ENCODE measurements at regions not wholly inside any gene's neighbourhood (a gene's known extent, or its start where the extent isn't known, plus 50 kb on each side); places are given as distances from the start of the nearest gene placed in this dataset.

DNA sequence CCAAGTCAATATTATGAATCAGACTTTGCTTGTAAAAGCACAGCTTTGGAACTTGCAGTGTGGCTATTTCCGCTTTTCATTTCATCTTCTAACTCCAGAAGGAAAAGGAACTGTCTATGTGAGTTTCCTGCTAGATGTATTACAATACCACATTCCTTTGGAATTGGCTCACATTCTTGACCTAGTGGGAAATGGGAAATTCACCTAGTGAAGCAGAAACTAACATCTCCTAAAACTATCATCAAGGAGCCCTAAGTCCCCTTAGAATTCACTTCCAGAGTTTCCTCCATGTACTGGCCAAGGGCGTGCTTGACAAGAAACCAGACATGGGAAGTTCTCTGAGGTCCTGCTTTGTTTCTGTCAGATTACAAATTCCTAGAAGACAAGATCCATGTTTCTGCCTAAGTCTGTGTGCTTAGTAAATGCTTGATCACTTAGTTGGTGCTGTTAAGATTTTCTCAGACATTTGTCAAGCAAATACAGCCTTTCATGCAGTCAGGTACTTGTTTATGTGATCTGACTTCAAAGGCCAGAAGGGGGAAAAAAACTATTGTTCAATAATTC lies 275.7 kb upstream of the FN1 start:
- no peak for TF ChIP-seq POLR2AphosphoS5 (IDR thresholded peaks at IDR 0.05)
- no peak for TF ChIP-seq POLR2A (IDR thresholded peaks at IDR 0.05)
- TF ChIP-seq, protein P1, sequence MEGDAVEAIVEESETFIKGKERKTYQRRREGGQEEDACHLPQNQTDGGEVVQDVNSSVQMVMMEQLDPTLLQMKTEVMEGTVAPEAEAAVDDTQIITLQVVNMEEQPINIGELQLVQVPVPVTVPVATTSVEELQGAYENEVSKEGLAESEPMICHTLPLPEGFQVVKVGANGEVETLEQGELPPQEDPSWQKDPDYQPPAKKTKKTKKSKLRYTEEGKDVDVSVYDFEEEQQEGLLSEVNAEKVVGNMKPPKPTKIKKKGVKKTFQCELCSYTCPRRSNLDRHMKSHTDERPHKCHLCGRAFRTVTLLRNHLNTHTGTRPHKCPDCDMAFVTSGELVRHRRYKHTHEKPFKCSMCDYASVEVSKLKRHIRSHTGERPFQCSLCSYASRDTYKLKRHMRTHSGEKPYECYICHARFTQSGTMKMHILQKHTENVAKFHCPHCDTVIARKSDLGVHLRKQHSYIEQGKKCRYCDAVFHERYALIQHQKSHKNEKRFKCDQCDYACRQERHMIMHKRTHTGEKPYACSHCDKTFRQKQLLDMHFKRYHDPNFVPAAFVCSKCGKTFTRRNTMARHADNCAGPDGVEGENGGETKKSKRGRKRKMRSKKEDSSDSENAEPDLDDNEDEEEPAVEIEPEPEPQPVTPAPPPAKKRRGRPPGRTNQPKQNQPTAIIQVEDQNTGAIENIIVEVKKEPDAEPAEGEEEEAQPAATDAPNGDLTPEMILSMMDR (IDR thresholded peaks at IDR 0.05): no peak
- DNase-seq (ENCODE audit: low spot score): no peak
- Histone ChIP-seq H3K9me3 (no peaks in the 10 kb centered on the region), H3K36me3 (no peaks in the 10 kb centered on the region), H3K27ac (no peak overlapping the region), H3K4me3 (no peak overlapping the region), H3K27me3 (replicated peaks; ENCODE audit: insufficient read depth) (no peaks in the 10 kb centered on the region), H3K4me1 (replicated peaks) (no peaks in the 10 kb centered on the region)
- whole genome bisulfite sequencing: 80% methylated on average over 2 of the region's 2 CpGs
- intact Hi-C loops (cut with DNase I): loop anchor here (5.0 kb wide), 1 partner anchor 89 kb away; no protein-coding TSS in a partner anchor

DNA sequence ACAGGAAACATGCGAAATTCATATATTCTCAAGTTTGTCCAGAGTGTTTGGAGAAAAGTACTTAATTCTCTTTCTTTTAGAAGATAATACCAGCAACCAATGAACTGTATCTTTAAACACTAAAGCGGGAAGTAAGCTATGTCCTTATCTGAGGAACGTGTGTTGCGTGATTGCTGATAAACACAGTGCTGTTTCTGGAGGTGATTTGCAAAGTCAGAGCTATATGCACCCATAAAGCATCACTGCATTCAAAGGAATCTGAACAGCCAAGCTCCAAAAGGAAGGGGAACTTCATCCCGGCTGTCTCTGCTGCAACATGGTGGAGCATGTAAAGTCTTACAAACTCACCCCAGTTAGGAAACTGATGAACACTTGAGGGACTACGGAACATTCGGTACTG lies 271.7 kb upstream of the FN1 start:
- no peak for DNase-seq (ENCODE audit: low spot score)
- Histone ChIP-seq H3K9me3 (no peaks in the 10 kb centered on the region), H3K4me3 (no peak overlapping the region), H3K4me1 (replicated peaks) (no peaks in the 10 kb centered on the region), H3K27ac (no peak overlapping the region), H3K36me3 (no peaks in the 10 kb centered on the region), H3K27me3 (replicated peaks; ENCODE audit: insufficient read depth) (no peaks in the 10 kb centered on the region)
- intact Hi-C loops (cut with DNase I): loop anchor here (5.0 kb wide), 1 partner anchor 40 kb away; no protein-coding TSS in a partner anchor
- 94% methylated on average over 7 of the region's 7 CpGs for WGBS
- no peak for TF ChIP-seq POLR2AphosphoS5 (IDR thresholded peaks at IDR 0.05)
- TF ChIP-seq, protein P1 (IDR thresholded peaks at IDR 0.05): no peak
- TF ChIP-seq POLR2A (IDR thresholded peaks at IDR 0.05): no peak

DNA sequence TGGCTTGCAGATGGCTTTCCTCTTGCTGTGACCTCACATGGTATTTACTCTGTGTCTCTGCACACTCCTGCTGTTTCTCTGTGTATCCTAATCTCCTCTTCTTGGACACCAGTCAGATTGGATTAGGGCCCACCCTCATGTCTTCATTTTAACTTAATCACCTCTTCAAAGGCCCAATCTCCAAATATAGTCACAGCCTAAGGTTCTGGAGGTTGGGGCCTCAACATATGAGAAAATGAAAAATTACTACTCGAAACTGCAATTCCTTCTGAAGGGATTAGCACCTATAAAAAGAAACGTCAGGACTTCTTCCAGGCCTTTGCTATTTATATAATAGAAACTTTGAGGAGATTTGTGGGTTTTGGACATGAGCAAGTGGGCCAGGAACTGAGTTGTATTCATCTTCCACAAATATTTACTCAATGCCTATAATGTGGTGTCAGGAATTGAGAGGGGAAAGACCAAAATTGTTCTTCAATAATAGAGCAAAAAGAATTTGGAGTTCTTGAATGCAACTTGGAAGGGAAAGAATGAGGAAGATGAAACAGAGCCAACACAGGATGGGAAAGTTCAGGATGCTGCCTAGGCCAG lies 270.0 kb upstream of the FN1 start:
- TF ChIP-seq, protein P1 (IDR thresholded peaks at IDR 0.05): no peak
- no peaks in the 10 kb centered on the region for H3K9me3 ChIP-seq
- H3K27ac ChIP-seq: no peak overlapping the region
- WGBS: 13% methylated on average over 2 of the region's 2 CpGs
- intact Hi-C loops (cut with DNase I): loop anchor here (5.0 kb wide), 1 partner anchor 39 kb away; no protein-coding TSS in a partner anchor
- no peak overlapping the region for H3K4me3 ChIP-seq
- peak; percentile 7 for DNase-seq (ENCODE audit: low spot score)
- no peaks in the 10 kb centered on the region for H3K27me3 ChIP-seq (replicated peaks; ENCODE audit: insufficient read depth)
- no peaks in the 10 kb centered on the region for H3K4me1 ChIP-seq (replicated peaks)
- no peaks in the 10 kb centered on the region for H3K36me3 ChIP-seq

DNA sequence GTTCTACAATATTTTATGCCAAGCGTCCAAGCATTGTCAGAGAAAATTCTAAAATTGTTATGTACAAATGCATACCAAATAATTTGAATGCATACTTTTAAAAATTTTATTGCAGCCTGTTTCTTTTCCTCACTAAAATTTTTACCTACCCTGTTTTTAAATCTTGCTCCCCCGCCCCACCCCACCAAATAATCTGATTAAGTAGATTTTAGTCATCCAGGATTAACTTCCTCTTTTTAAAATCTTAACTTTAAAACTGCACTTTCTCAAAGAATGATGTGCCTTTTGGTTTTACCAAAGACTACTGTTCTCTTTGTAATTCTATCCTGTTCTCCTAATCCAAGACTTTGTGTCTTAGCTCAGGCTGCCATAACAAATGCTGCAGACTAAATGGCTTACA lies 269.4 kb upstream of the FN1 start:
- Histone ChIP-seq H3K27me3 (replicated peaks; ENCODE audit: insufficient read depth) (no peaks in the 10 kb centered on the region), H3K4me1 (replicated peaks) (no peaks in the 10 kb centered on the region), H3K9me3 (no peaks in the 10 kb centered on the region), H3K4me3 (no peak overlapping the region), H3K36me3 (no peaks in the 10 kb centered on the region), H3K27ac (no peak overlapping the region)
- TF ChIP-seq, protein P1 (IDR thresholded peaks at IDR 0.05): no peak
- TF ChIP-seq POLR2AphosphoS5 (IDR thresholded peaks at IDR 0.05): no peak
- TF ChIP-seq POLR2A (IDR thresholded peaks at IDR 0.05): no peak
- 96% methylated on average over 2 of the region's 2 CpGs for WGBS
- no peak for DNase-seq (ENCODE audit: low spot score)
- intact Hi-C loops (cut with DNase I): loop anchor here (5.0 kb wide), 1 partner anchor 38 kb away; no protein-coding TSS in a partner anchor
